Keratinocyte (primary cell): ENCODE measurements at regions not wholly inside any gene's neighbourhood (a gene's known extent, or its start where the extent isn't known, plus 50 kb on each side); places are given as distances from the start of the nearest gene placed in this dataset.

Experiments
- CTCF ChIP-seq, 3 experiments: IDR thresholded peaks in 1 of 3; conservative IDR thresholded peaks in 1 of 3; optimal IDR thresholded peaks in 1 of 3; 2 replicates in 2 of 3; 3 replicates in 1 of 3; pipeline versions ENCODE3 to v1.5.1; 2011; ENCODE audit warnings: low read length in 3 of 3, mild to moderate bottlenecking in 3 of 3, moderate library complexity in 2 of 3, control low read depth in 1 of 3, inconsistent platforms in 1 of 3; ENCODE audit not compliant: insufficient read depth in 2 of 3; ENCODE audit errors: extremely low read depth in 1 of 3
- EZH2 ChIP-seq: IDR thresholded peaks from one replicate; pipeline ENCODE4 v1.6.1; 2012; ENCODE audit warnings: inconsistent platforms, mild to moderate bottlenecking, low read length, moderate library complexity

DNA sequence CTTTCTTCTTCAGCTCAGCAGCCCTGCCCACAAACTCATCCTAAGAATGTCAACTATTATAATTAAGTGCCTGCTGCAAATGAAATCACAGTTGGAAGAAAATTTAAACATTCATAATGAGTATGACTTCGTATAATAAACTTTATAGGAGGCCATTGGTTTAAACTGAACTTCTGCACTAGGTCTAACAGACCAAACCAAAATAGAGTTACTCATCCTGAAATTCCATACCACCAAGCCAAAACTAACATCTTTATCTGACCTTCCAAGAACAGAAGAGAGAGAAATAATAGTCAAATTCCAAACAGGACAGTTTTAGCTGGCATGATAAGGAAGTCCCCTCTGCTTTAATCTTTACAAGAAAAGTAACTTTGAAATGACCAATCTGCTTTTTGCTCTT lies 472.4 kb upstream of the PRMT6 start:
- TF ChIP-seq CTCF (optimal IDR thresholded peaks at IDR 0.05 in 1 of 3, IDR thresholded peaks at IDR 0.05 in 1 of 3, conservative IDR thresholded peaks at IDR 0.05 in 1 of 3; ENCODE audit: extremely low read depth in 1 of 3, insufficient read depth in 2 of 3, low read length in 3 of 3) (no peak), EZH2 (no peak)
